Ishikawa (cell line): ENCODE measurements at regions not wholly inside any gene's neighbourhood (a gene's known extent, or its start where the extent isn't known, plus 50 kb on each side); places are given as distances from the start of the nearest gene placed in this dataset.

Experiments
- CEBPB ChIP-seq: IDR thresholded peaks from 2 replicates; pipeline ENCODE4 v1.6.1; 2012
- CREB1 ChIP-seq: IDR thresholded peaks from 2 replicates; pipeline ENCODE4 v1.6.1; 2012; ENCODE audit warnings: low read depth
- EGR1 ChIP-seq: IDR thresholded peaks from 2 replicates; pipeline ENCODE4 v1.6.1; 2012
- EP300 ChIP-seq: IDR thresholded peaks from 2 replicates; pipeline ENCODE4 v1.6.1; 2012; ENCODE audit warnings: borderline replicate concordance
- FOXM1 ChIP-seq: IDR thresholded peaks from 2 replicates; pipeline ENCODE4 v1.6.1; 2012; ENCODE audit warnings: low read depth, borderline replicate concordance
- MAX ChIP-seq: IDR thresholded peaks from 2 replicates; pipeline ENCODE4 v1.6.1; 2012
- NFIC ChIP-seq: IDR thresholded peaks from 2 replicates; pipeline ENCODE4 v1.6.1; 2012
- RAD21 ChIP-seq: IDR thresholded peaks from 2 replicates; pipeline ENCODE4 v1.6.1; 2012; ENCODE audit warnings: low read depth
- REST ChIP-seq: IDR thresholded peaks from 2 replicates; pipeline ENCODE4 v1.6.1; 2012; ENCODE audit warnings: low read depth, mild to moderate bottlenecking
- TAF1 ChIP-seq: IDR thresholded peaks from 2 replicates; pipeline ENCODE4 v1.6.1; 2012; ENCODE audit warnings: low read depth, mild to moderate bottlenecking
- TCF12 ChIP-seq: IDR thresholded peaks from 2 replicates; pipeline ENCODE4 v1.6.1; 2012; ENCODE audit warnings: low read depth
- TEAD4 ChIP-seq: IDR thresholded peaks from 2 replicates; pipeline ENCODE4 v1.6.1; 2012
- USF1 ChIP-seq: IDR thresholded peaks from 2 replicates; pipeline ENCODE4 v1.6.1; 2012
- YY1 ChIP-seq: IDR thresholded peaks from 2 replicates; pipeline ENCODE4 v1.6.1; 2012; ENCODE audit warnings: low read depth
- ZBTB7A ChIP-seq: IDR thresholded peaks from 2 replicates; pipeline ENCODE4 v1.6.1; 2012; ENCODE audit warnings: low read depth

GRCh38 chr6:101118136-101118396, 236.9 kb upstream of the ASCC3 start:
- TF ChIP-seq CEBPB = no peak
- no peak for TF ChIP-seq TCF12
- TF ChIP-seq CREB1 = no peak
- no peak for TF ChIP-seq TAF1
- no peak for TF ChIP-seq EP300
- no peak for TF ChIP-seq ZBTB7A

GRCh38 chr6:101120747-101121146, 239.6 kb upstream of the ASCC3 start:
- TF ChIP-seq USF1 = no peak
- no peak for TF ChIP-seq CEBPB
- no peak for TF ChIP-seq YY1
- no peak for TF ChIP-seq REST
- TF ChIP-seq FOXM1 = no peak
- no peak for TF ChIP-seq EP300
- no peak for TF ChIP-seq NFIC
- no peak for TF ChIP-seq RAD21
- no peak for TF ChIP-seq ZBTB7A
- TF ChIP-seq MAX = no peak
- TF ChIP-seq TEAD4 = no peak
- no peak for TF ChIP-seq EGR1
- TF ChIP-seq TAF1 = no peak
- no peak for TF ChIP-seq TCF12

GRCh38 chr6:101125380-101125971, 244.3 kb upstream of the ASCC3 start:
- TF ChIP-seq EP300 = no peak
- TF ChIP-seq EGR1 = no peak
- no peak for TF ChIP-seq NFIC
- no peak for TF ChIP-seq TEAD4
- TF ChIP-seq CREB1 = no peak
- TF ChIP-seq REST = no peak
- TF ChIP-seq YY1 = no peak
- TF ChIP-seq FOXM1 = no peak
- TF ChIP-seq TCF12 = no peak
- TF ChIP-seq ZBTB7A = no peak
- no peak for TF ChIP-seq RAD21
- TF ChIP-seq MAX = no peak
- TF ChIP-seq TAF1 = no peak
- TF ChIP-seq USF1 = no peak

- no peak for TF ChIP-seq YY1
- no peak for TF ChIP-seq TCF12
- no peak for TF ChIP-seq RAD21
- no peak for TF ChIP-seq TAF1
- TF ChIP-seq TEAD4 = no peak
- no peak for TF ChIP-seq NFIC
- no peak for TF ChIP-seq CREB1
- no peak for TF ChIP-seq FOXM1
- TF ChIP-seq MAX = no peak
- TF ChIP-seq USF1 = no peak
- no peak for TF ChIP-seq ZBTB7A
- TF ChIP-seq EGR1 = no peak
These were observed 245.4 kb upstream of the ASCC3 start for GRCh38 chr6:101126501-101126900.

- TF ChIP-seq TAF1 = no peak
- no peak for TF ChIP-seq TCF12
- no peak for TF ChIP-seq REST
- TF ChIP-seq ZBTB7A = no peak
- TF ChIP-seq CREB1 = no peak
These were observed 248.7 kb upstream of the ASCC3 start for GRCh38 chr6:101129851-101130250.
